Tibial nerve (tissue), 3 donors: ENCODE measurements at regions not wholly inside any gene's neighbourhood (a gene's known extent, or its start where the extent isn't known, plus 50 kb on each side); places are given as distances from the start of the nearest gene placed in this dataset.

ENCODE experiments used
- POLR2A ChIP-seq, 2 donors: fragments of 450-650 bp; IDR thresholded peaks; one replicate each; pipeline ENCODE4 v1.6.1; 2017; ENCODE audit warnings: antibody characterized with exemption in 2 of 2, mild to moderate bottlenecking in 2 of 2, moderate library complexity in 2 of 2
- TF ChIP-seq, protein P1 (sequence below), 5 experiments: fragments of 200-600 bp in 3 of 5; fragments of 450-650 bp in 2 of 5; sonication (generic) in 3 of 5; IDR thresholded peaks; one replicate each; pipeline ENCODE4 v1.5.1; 2016 to 2019; ENCODE audit warnings: antibody characterized with exemption in 5 of 5, mild to moderate bottlenecking in 3 of 5, moderate library complexity in 2 of 5

DNA sequence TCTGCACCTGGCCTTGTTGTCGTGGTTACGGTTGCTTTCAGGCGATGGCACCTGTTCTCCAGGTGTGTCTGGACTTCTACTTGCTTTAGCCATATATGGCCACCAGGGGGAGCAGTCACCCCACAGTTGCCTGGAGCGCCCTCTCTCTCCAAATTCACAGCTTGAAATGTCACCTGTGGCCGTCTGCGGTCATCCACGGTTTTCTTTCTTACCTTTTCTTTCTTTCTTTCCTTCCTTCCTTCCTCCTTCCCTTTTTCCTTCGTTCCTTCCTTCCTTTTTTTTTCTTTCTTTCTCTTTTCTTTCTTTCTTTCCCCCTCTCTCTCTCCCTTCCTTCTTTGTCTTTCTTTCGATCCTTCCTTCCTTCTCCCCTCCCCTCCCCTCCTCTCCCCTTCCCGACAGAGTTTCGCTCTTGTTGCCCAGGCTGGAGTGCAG, 150.5 kb upstream of the VKORC1L1 start:
- TF ChIP-seq, protein P1, sequence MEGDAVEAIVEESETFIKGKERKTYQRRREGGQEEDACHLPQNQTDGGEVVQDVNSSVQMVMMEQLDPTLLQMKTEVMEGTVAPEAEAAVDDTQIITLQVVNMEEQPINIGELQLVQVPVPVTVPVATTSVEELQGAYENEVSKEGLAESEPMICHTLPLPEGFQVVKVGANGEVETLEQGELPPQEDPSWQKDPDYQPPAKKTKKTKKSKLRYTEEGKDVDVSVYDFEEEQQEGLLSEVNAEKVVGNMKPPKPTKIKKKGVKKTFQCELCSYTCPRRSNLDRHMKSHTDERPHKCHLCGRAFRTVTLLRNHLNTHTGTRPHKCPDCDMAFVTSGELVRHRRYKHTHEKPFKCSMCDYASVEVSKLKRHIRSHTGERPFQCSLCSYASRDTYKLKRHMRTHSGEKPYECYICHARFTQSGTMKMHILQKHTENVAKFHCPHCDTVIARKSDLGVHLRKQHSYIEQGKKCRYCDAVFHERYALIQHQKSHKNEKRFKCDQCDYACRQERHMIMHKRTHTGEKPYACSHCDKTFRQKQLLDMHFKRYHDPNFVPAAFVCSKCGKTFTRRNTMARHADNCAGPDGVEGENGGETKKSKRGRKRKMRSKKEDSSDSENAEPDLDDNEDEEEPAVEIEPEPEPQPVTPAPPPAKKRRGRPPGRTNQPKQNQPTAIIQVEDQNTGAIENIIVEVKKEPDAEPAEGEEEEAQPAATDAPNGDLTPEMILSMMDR (IDR thresholded peaks at IDR 0.05), result peak; percentile 17 to 63 (median 54)
- no peak for TF ChIP-seq POLR2A (IDR thresholded peaks at IDR 0.05)
